SK-N-SH treated with all-trans-retinoic acid at 6 μM for 48 hours (cell line): ENCODE measurements at regions not wholly inside any gene's neighbourhood (a gene's known extent, or its start where the extent isn't known, plus 50 kb on each side); places are given as distances from the start of the nearest gene placed in this dataset.

Source experiments
- ATAC-seq: fragments of 200-7000 bp; cut with Tn5 transposase; 3 replicates; pipeline ENCODE4 v1.9.1; 2020; ENCODE audit warnings: mild to moderate bottlenecking, moderate library complexity
- ARNTL ChIP-seq: fragments of 450-650 bp; formaldehyde crosslinking; IDR thresholded peaks from 2 replicates; pipeline ENCODE4 v1.5.0; 2020; ENCODE audit warnings: low read depth, mild to moderate bottlenecking, moderate library complexity, borderline replicate concordance
- BACH2 ChIP-seq: fragments of 250-450 bp; sonication (Bioruptor Pico); IDR thresholded peaks from 2 replicates; pipeline ENCODE4 v1.9.0; 2021; ENCODE audit warnings: mild to moderate bottlenecking, borderline replicate concordance
- CREB5 ChIP-seq: fragments of 250-450 bp; sonication (Bioruptor Pico); IDR thresholded peaks from 2 replicates; pipeline ENCODE4 v1.5.1; 2020; ENCODE audit warnings: low read depth, mild to moderate bottlenecking, moderate library complexity
- CSDC2 ChIP-seq: fragments of 250-450 bp; sonication (Bioruptor Pico); IDR thresholded peaks from 2 replicates; pipeline ENCODE4 v1.5.0; 2020; ENCODE audit warnings: mild to moderate bottlenecking, moderate library complexity
- CSRNP3 ChIP-seq: fragments of 250-450 bp; sonication (Bioruptor Pico); IDR thresholded peaks from 2 replicates; pipeline ENCODE4 v1.5.1; 2021; ENCODE audit warnings: mild to moderate bottlenecking, moderate library complexity
- ESRRG ChIP-seq: fragments of 250-450 bp; sonication (Bioruptor Pico); IDR thresholded peaks from 2 replicates; pipeline ENCODE4 v1.6.1; 2021; ENCODE audit warnings: mild to moderate bottlenecking
- GLIS3 ChIP-seq: fragments of 250-450 bp; sonication (Bioruptor Pico); IDR thresholded peaks from 2 replicates; pipeline ENCODE4 v1.5.0; 2020; ENCODE audit warnings: mild to moderate bottlenecking, moderate library complexity
- ISL1 ChIP-seq: fragments of 250-450 bp; sonication (Bioruptor Pico); IDR thresholded peaks from 2 replicates; pipeline ENCODE4 v2.1.2; 2022; ENCODE audit warnings: mild to moderate bottlenecking, moderate library complexity
- OSR1 ChIP-seq: fragments of 250-450 bp; sonication (Bioruptor Pico); IDR thresholded peaks from 2 replicates; pipeline ENCODE4 v1.8.0; 2022; ENCODE audit warnings: moderate library complexity, mild to moderate bottlenecking, inconsistent platforms
- PATZ1 ChIP-seq: fragments of 250-450 bp; sonication (Bioruptor Pico); IDR thresholded peaks from 2 replicates; pipeline ENCODE4 v1.8.0; 2020; ENCODE audit warnings: mild to moderate bottlenecking, moderate library complexity, borderline replicate concordance
- POU6F1 ChIP-seq: fragments of 250-450 bp; sonication (Bioruptor Pico); IDR thresholded peaks from 2 replicates; pipeline ENCODE4 v1.8.0; 2021; ENCODE audit warnings: low read depth, mild to moderate bottlenecking, moderate library complexity, borderline replicate concordance
- PPARA ChIP-seq: fragments of 250-450 bp; sonication (Bioruptor Pico); IDR thresholded peaks from 2 replicates; pipeline ENCODE4 v1.5.0; 2020; ENCODE audit warnings: mild to moderate bottlenecking, borderline replicate concordance
- RARB ChIP-seq: fragments of 250-450 bp; sonication (Bioruptor Pico); IDR thresholded peaks from 2 replicates; pipeline ENCODE4 v1.8.0; 2021; ENCODE audit warnings: mild to moderate bottlenecking, moderate library complexity
- SNAI2 ChIP-seq: fragments of 250-450 bp; sonication (Bioruptor Pico); IDR thresholded peaks from 2 replicates; pipeline ENCODE4 v1.5.0; 2020; ENCODE audit warnings: mild to moderate bottlenecking, moderate library complexity
- TCF4 ChIP-seq: fragments of 250-450 bp; sonication (Bioruptor Pico); IDR thresholded peaks from 2 replicates; pipeline ENCODE4 v1.8.0; 2021; ENCODE audit warnings: mild to moderate bottlenecking, moderate library complexity, borderline replicate concordance
- TSHZ2 ChIP-seq: fragments of 250-450 bp; sonication (Bioruptor Pico); IDR thresholded peaks from 2 replicates; pipeline ENCODE4 v1.5.0; 2020; ENCODE audit warnings: mild to moderate bottlenecking, moderate library complexity
- ZFP3 ChIP-seq: fragments of 250-450 bp; sonication (Bioruptor Pico); IDR thresholded peaks from 2 replicates; pipeline ENCODE4 v1.5.0; 2020; ENCODE audit warnings: mild to moderate bottlenecking, moderate library complexity
- ZFP30 ChIP-seq: fragments of 450-650 bp; formaldehyde crosslinking; IDR thresholded peaks from 2 replicates; pipeline ENCODE4 v1.5.0; 2022; ENCODE audit warnings: mild to moderate bottlenecking, moderate library complexity
- ZNF565 ChIP-seq: fragments of 450-650 bp; formaldehyde crosslinking; conservative IDR thresholded peaks from 2 replicates; pipeline ENCODE4 v1.5.0; 2020; ENCODE audit warnings: low read depth, mild to moderate bottlenecking, moderate library complexity
- ZNF70 ChIP-seq: fragments of 450-650 bp; formaldehyde crosslinking; IDR thresholded peaks from 2 replicates; pipeline ENCODE4 v1.5.0; 2020; ENCODE audit warnings: mild to moderate bottlenecking, moderate library complexity
- ZNF8 ChIP-seq: fragments of 450-650 bp; formaldehyde crosslinking; IDR thresholded peaks from 2 replicates; pipeline ENCODE4 v1.5.0; 2020; ENCODE audit warnings: mild to moderate bottlenecking, moderate library complexity

GRCh38 chr6:747028-747427, 54.1 kb upstream of the EXOC2 start:
- TF ChIP-seq BACH2 (no peak), TCF4 (CRISPR knock-in tag) (no peak), CSDC2 (no peak), ZNF8 (CRISPR knock-in tag) (no peak), ZFP30 (no peak), ISL1 (CRISPR knock-in tag) (no peak), TSHZ2 (CRISPR knock-in tag) (no peak)
- TF ChIP-seq, all 23 proteins: peak for 0
- no peak for ATAC-seq

GRCh38 chr6:744666-745353, 51.9 kb upstream of the EXOC2 start:
- no peak for TF ChIP-seq GLIS3 (CRISPR knock-in tag)
- TF ChIP-seq ESRRG (CRISPR knock-in tag): no peak
- no peak for TF ChIP-seq ARNTL
- no peak for TF ChIP-seq ZNF565
- no peak for TF ChIP-seq ZFP3 (CRISPR knock-in tag)
- TF ChIP-seq ZFP30: no peak
- TF ChIP-seq BACH2: no peak
- TF ChIP-seq ZNF8 (CRISPR knock-in tag): no peak
- TF ChIP-seq POU6F1 (CRISPR knock-in tag): no peak
- TF ChIP-seq RARB (CRISPR knock-in tag): no peak
- no peak for TF ChIP-seq SNAI2 (CRISPR knock-in tag)
- no peak for TF ChIP-seq PATZ1
- TF ChIP-seq CSRNP3 (CRISPR knock-in tag): no peak
- no peak for TF ChIP-seq PPARA (CRISPR knock-in tag)
- no peak for TF ChIP-seq ZNF70 (CRISPR knock-in tag)
- TF ChIP-seq CSDC2: no peak
- ATAC-seq: no peak

GRCh38 chr6:743320-744096, 50.6 kb upstream of the EXOC2 start:
- ATAC-seq: no peak
- TF ChIP-seq ZNF70 (CRISPR knock-in tag) (no peak), OSR1 (no peak), RARB (CRISPR knock-in tag) (no peak), CSDC2 (no peak), CREB5 (no peak)
